Effector CD8-positive, alpha-beta T cell (primary cell): ENCODE measurements at regions not wholly inside any gene's neighbourhood (a gene's known extent, or its start where the extent isn't known, plus 50 kb on each side); places are given as distances from the start of the nearest gene placed in this dataset.
A peak's percentile ranks its signal among the peaks of the same experiment; 100 is the strongest.
"Not testable (repeated sequence)": the region's sequence is repeated elsewhere in the genome, so short reads cannot be mapped to it uniquely, and the experiment has no call there.

Source experiments
- DNase-seq: peaks from one replicate; lab custom pipeline; 2025; lab: John Stamatoyannopoulos, UW

- DNase-seq: no peak
Observed at GRCh38 chr16:85239239-85239638, 127.0 kb upstream of the CIBAR2 start.

- DNase-seq: no peak
Observed at GRCh38 chr16:85239871-85240270, 127.6 kb upstream of the CIBAR2 start.

- no peak for DNase-seq
Observed at GRCh38 chr16:85240982-85241924, 129.0 kb upstream of the CIBAR2 start.

GRCh38 chr16:85242140-85242539 lies 129.9 kb upstream of the CIBAR2 start:
- DNase-seq: no peak

GRCh38 chr16:85243308-85243707 lies 131.0 kb upstream of the CIBAR2 start:
- no peak for DNase-seq

- not testable (repeated sequence) for DNase-seq
Observed at GRCh38 chr16:85244452-85244851, 132.2 kb upstream of the CIBAR2 start.

GRCh38 chr16:85245307-85246172 lies 133.3 kb upstream of the CIBAR2 start:
- peak; percentile 41 for DNase-seq

GRCh38 chr16:85246473-85246872 lies 134.2 kb upstream of the CIBAR2 start:
- DNase-seq: no peak

- DNase-seq: no peak
Observed at GRCh38 chr16:85246973-85247372, 134.7 kb upstream of the CIBAR2 start.

GRCh38 chr16:85248342-85248741 lies 136.1 kb upstream of the CIBAR2 start:
- no peak for DNase-seq

- no peak for DNase-seq
Observed at GRCh38 chr16:85248857-85249256, 136.6 kb upstream of the CIBAR2 start.

GRCh38 chr16:85249418-85250146 lies 137.3 kb upstream of the CIBAR2 start:
- DNase-seq: no peak

- no peak for DNase-seq
Observed at GRCh38 chr16:85250147-85250463, 137.8 kb upstream of the CIBAR2 start.

GRCh38 chr16:85250609-85251223 lies 138.4 kb upstream of the CIBAR2 start:
- no peak for DNase-seq

- DNase-seq: no peak
Observed at GRCh38 chr16:85251225-85251760, 139.0 kb upstream of the CIBAR2 start.

GRCh38 chr16:85252014-85252413 lies 139.7 kb upstream of the CIBAR2 start:
- DNase-seq: no peak

GRCh38 chr16:85252461-85252860 lies 140.2 kb upstream of the CIBAR2 start:
- DNase-seq: no peak

GRCh38 chr16:85253084-85253941 lies 141.0 kb upstream of the CIBAR2 start:
- DNase-seq: peak; percentile 44

GRCh38 chr16:85254051-85254450 lies 141.8 kb upstream of the CIBAR2 start:
- DNase-seq: no peak

GRCh38 chr16:85254921-85255320 lies 142.6 kb upstream of the CIBAR2 start:
- DNase-seq: no peak

- DNase-seq: no peak
Observed at GRCh38 chr16:85255777-85256176, 143.5 kb upstream of the CIBAR2 start.
